Fibroblast of pulmonary artery (primary cell): ENCODE measurements at regions not wholly inside any gene's neighbourhood (a gene's known extent, or its start where the extent isn't known, plus 50 kb on each side); places are given as distances from the start of the nearest gene placed in this dataset.

Experiments used
- DNase-seq: peaks from one replicate; pipeline ENCODE4 v3.0.0-alpha.2; 2010; ENCODE audit warnings: low read depth
- H3K4me3 ChIP-seq: replicated peaks from 2 replicates; pipeline ENCODE4 v1.5.1; 2011; ENCODE audit warnings: low read depth, mild to moderate bottlenecking, control low read depth, low read length, moderate library complexity
- TF ChIP-seq, protein P1 (sequence below): IDR thresholded peaks from 2 replicates; pipeline ENCODE4 v1.5.1; 2011; ENCODE audit warnings: mild to moderate bottlenecking, control low read depth, low read length, inconsistent platforms; ENCODE audit errors: missing control alignments

DNA sequence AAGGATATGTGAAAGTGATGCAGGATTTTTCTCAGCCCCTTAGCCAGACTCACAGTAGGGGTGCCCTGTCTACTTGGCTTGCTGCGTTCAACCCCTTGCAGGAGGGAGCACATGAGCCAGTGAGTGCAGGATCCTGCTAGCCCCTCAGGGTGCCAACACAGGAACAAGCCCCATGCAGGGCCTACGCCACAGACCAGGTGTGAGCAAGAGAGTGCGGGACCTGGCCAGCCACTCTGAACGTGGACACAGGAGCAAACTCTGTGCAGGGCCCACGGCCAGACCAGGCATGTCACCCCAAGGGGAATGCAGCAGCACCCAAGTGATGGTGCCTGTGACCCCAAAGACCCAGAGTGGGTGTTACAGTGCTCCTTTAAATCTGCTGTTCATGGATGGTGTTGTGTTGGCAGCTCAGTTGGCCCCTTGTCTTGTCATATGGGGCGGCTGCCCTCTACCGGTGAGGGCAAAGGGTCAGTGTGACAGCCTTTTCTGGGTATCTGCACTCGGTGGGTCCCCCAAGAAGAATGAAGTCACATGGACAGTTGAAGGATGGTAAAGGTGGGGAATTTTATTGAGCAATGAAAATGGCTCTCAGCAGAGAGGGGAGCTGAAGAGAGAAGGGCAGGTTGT lies 188.4 kb upstream of the MAOA start:
- TF ChIP-seq, protein P1, sequence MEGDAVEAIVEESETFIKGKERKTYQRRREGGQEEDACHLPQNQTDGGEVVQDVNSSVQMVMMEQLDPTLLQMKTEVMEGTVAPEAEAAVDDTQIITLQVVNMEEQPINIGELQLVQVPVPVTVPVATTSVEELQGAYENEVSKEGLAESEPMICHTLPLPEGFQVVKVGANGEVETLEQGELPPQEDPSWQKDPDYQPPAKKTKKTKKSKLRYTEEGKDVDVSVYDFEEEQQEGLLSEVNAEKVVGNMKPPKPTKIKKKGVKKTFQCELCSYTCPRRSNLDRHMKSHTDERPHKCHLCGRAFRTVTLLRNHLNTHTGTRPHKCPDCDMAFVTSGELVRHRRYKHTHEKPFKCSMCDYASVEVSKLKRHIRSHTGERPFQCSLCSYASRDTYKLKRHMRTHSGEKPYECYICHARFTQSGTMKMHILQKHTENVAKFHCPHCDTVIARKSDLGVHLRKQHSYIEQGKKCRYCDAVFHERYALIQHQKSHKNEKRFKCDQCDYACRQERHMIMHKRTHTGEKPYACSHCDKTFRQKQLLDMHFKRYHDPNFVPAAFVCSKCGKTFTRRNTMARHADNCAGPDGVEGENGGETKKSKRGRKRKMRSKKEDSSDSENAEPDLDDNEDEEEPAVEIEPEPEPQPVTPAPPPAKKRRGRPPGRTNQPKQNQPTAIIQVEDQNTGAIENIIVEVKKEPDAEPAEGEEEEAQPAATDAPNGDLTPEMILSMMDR = no peak
- DNase-seq = no peak
- no peak overlapping the region for H3K4me3 ChIP-seq

GRCh38 chrX:43469391-43470054 lies 186.6 kb upstream of the MAOA start:
- TF ChIP-seq, protein P1 = no peak
- DNase-seq = no peak
- H3K4me3 ChIP-seq = no peak overlapping the region

DNA sequence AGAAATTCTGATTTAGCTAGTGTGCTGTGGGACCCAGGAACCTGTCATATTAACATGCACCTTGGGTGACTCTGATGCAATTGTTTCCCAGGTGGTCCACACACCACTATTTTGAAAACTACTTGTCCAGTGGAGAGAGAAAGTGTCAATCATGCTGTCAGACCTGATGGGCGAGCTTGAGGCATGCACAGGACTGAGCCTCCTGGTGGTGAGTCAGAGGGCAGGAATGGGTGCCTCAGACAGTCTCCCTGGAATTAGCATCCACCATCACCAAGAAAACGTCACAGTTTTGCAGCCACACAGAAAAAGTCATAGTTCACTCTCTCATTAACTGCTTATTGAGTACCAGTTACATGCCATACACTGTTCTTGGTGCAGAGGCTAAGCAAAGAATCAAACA lies 181.8 kb upstream of the MAOA start:
- no peak overlapping the region for H3K4me3 ChIP-seq
- TF ChIP-seq, protein P1 = no peak
- no peak for DNase-seq

- TF ChIP-seq, protein P1 = no peak
- no peak overlapping the region for H3K4me3 ChIP-seq
- no peak for DNase-seq
Observed at GRCh38 chrX:43479070-43479469, 177.0 kb upstream of the MAOA start.

DNA sequence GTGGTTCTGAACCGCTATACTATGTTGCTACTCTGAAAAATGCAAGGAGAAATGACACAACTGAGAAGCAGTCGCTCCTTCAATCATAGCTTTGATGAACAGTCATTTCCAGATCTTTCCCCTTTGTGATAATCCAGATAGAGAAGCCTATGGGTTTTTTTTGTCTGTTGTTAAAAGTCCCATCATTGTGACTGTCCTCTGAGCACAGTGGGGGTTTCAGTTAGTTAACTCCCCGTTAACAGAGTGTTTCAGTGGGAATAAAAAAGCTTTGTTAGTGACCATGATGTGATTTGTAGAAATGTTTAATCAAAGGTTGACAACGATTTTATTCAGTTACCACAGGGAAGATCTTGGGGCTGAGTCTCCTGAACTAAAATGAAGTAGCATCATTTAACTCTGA lies 176.2 kb upstream of the MAOA start:
- TF ChIP-seq, protein P1 = no peak
- H3K4me3 ChIP-seq = no peak overlapping the region

GRCh38 chrX:43481576-43481975 lies 174.5 kb upstream of the MAOA start:
- no peak overlapping the region for H3K4me3 ChIP-seq
- DNase-seq = no peak

More for the DNA sequence above, 176.2 kb upstream of the MAOA start:
- no peak for DNase-seq

More at GRCh38 chrX:43481576-43481975, 174.5 kb upstream of the MAOA start:
- TF ChIP-seq, protein P1 = no peak
